PC-3 (cell line): ENCODE measurements at regions not wholly inside any gene's neighbourhood (a gene's known extent, or its start where the extent isn't known, plus 50 kb on each side); places are given as distances from the start of the nearest gene placed in this dataset.

ENCODE experiments used
- CTCF ChIP-seq: fragments of 300-600 bp; sonication (generic); conservative IDR thresholded peaks from 2 replicates; pipeline ENCODE4 v1.5.1; 2017; ENCODE audit warnings: antibody characterized with exemption, low read depth, mild to moderate bottlenecking, low read length
- EZH2 ChIP-seq: fragments of 300-600 bp; sonication (generic); IDR thresholded peaks from one replicate; pipeline ENCODE4 v1.6.1; 2017; ENCODE audit warnings: antibody characterized with exemption, mild to moderate bottlenecking, low read length; ENCODE audit not compliant: unreplicated experiment
- EZH2phosphoT487 ChIP-seq: fragments of 300-600 bp; sonication (generic); IDR thresholded peaks from 2 replicates; pipeline ENCODE4 v1.6.1; 2018; ENCODE audit warnings: mild to moderate bottlenecking, antibody characterized with exemption, low read length, borderline replicate concordance

- TF ChIP-seq CTCF (no peak), EZH2 (no peak), EZH2phosphoT487 (no peak)
These were observed 143.5 kb upstream of the NCKAP5 start for GRCh38 chr2:133711806-133712205.
